Breast epithelium (tissue), 4 donors: ENCODE measurements at regions not wholly inside any gene's neighbourhood (a gene's known extent, or its start where the extent isn't known, plus 50 kb on each side); places are given as distances from the start of the nearest gene placed in this dataset.

Experiments
- DNase-seq, 2 donors: peaks; one replicate each; pipeline ENCODE4 v3.0.0-alpha.2; 2019; ENCODE audit warnings: low spot score in 2 of 2
- H3K27ac ChIP-seq, 2 donors: fragments of 200-600 bp; sonication (generic) in 1 of 2; one replicate each; pipeline ENCODE4 v1.5.1; 2016 to 2019; ENCODE audit warnings: mild to moderate bottlenecking in 1 of 2
- H3K27me3 ChIP-seq, 2 donors: fragments of 200-600 bp; sonication (generic) in 1 of 2; one replicate each; pipeline versions ENCODE4 v1.5.1 to v1.6.0; 2017 to 2019; ENCODE audit warnings: control low read depth in 1 of 2, mild to moderate bottlenecking in 1 of 2
- H3K36me3 ChIP-seq: fragments of 200-600 bp; one replicate; pipeline ENCODE4 v1.5.1; 2019
- H3K4me1 ChIP-seq, 2 donors: fragments of 200-600 bp; sonication (generic); one replicate each; pipeline ENCODE4 v1.5.1; 2016 to 2019; ENCODE audit warnings: control low read depth in 1 of 2
- H3K4me3 ChIP-seq, 3 donors: fragments of 200-600 bp; sonication (generic); 1 replicate in 2 of 3; 2 replicates in 1 of 3; pipeline ENCODE4 v1.5.1; 2016 to 2019; ENCODE audit warnings: mild to moderate bottlenecking in 3 of 3, moderate library complexity in 2 of 3
- H3K9me3 ChIP-seq, 2 donors: fragments of 200-600 bp; sonication (generic) in 1 of 2; one replicate each; pipeline ENCODE4 v1.5.1; 2016 to 2019; ENCODE audit warnings: control low read depth in 1 of 2
- POLR2A ChIP-seq: fragments of 450-650 bp; IDR thresholded peaks from one replicate; pipeline ENCODE4 v1.6.1; 2016; ENCODE audit warnings: antibody characterized with exemption, mild to moderate bottlenecking, moderate library complexity
- POLR2AphosphoS5 ChIP-seq, 3 donors: sonication (generic); formaldehyde crosslinking; IDR thresholded peaks; one replicate each; pipeline ENCODE4 v1.6.1; 2017; ENCODE audit warnings: antibody characterized with exemption in 3 of 3
- intact Hi-C: fragments of 100-400 bp; cut with DNase I; formaldehyde crosslinking; loops from one replicate; pipeline ENCODE4 v1.15.1; 2023; ENCODE audit warnings: low total_unique reads
- TF ChIP-seq, protein P1 (sequence below), 3 donors: fragments of 450-650 bp; IDR thresholded peaks; one replicate each; pipeline ENCODE4 v1.5.1; 2016 to 2017; ENCODE audit warnings: antibody characterized with exemption in 3 of 3, mild to moderate bottlenecking in 3 of 3, moderate library complexity in 3 of 3

DNA sequence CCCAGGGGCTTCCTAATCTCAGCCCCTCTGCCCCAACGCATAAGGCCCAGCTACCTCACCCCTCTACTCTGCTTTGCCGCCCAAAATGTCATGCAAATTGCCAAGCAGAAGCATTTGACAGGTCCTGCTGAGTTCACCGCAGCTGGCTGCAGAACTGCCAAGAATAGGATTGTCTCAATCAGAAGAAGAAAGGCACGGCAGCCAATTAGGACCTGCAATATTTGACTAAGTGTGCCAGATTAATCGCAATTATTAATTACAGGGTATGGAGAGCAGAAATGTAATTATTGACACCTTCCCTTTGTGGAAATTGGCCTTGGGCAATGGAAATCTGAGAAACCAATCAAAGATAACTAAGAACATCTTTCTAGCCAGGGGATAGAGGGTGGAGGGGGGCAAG, 318.6 kb downstream of the LRFN2 start:
- Histone ChIP-seq H3K36me3 (no peaks in the 10 kb centered on the region), H3K27me3 (no peaks in the 10 kb centered on the region), H3K9me3 (no peaks in the 10 kb centered on the region), H3K4me3 (no peak overlapping the region), H3K27ac (no peak overlapping the region), H3K4me1 (no peaks in the 10 kb centered on the region)
- TF ChIP-seq, protein P1, sequence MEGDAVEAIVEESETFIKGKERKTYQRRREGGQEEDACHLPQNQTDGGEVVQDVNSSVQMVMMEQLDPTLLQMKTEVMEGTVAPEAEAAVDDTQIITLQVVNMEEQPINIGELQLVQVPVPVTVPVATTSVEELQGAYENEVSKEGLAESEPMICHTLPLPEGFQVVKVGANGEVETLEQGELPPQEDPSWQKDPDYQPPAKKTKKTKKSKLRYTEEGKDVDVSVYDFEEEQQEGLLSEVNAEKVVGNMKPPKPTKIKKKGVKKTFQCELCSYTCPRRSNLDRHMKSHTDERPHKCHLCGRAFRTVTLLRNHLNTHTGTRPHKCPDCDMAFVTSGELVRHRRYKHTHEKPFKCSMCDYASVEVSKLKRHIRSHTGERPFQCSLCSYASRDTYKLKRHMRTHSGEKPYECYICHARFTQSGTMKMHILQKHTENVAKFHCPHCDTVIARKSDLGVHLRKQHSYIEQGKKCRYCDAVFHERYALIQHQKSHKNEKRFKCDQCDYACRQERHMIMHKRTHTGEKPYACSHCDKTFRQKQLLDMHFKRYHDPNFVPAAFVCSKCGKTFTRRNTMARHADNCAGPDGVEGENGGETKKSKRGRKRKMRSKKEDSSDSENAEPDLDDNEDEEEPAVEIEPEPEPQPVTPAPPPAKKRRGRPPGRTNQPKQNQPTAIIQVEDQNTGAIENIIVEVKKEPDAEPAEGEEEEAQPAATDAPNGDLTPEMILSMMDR (IDR thresholded peaks at IDR 0.05) = no peak
- TF ChIP-seq POLR2AphosphoS5 (IDR thresholded peaks at IDR 0.05) = no peak
- no peak for TF ChIP-seq POLR2A
- intact Hi-C loops = no loop called here
- DNase-seq = no peak

DNA sequence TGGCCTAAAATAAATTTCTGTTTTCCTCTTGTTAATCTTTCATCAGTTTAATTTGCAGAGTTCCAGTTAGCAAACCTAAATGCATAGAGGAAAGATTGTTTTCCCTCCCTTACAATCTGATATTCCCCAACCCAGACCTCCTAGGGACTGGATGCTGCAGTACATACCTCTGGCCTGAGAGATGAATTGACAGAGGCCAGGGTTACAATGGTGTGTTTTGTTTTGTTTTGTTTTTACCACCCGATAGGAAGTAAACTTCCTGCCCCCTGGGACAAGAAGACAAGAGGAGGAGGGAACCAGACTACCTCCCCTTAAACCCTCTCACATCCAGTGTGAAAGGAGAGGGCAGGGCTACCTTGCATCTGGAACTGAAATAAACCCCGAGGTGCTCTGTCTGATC, 319.0 kb downstream of the LRFN2 start:
- Histone ChIP-seq H3K27ac (no peak overlapping the region), H3K9me3 (no peaks in the 10 kb centered on the region), H3K27me3 (no peaks in the 10 kb centered on the region), H3K4me3 (no peak overlapping the region), H3K4me1 (no peaks in the 10 kb centered on the region), H3K36me3 (no peaks in the 10 kb centered on the region)
- no peak for TF ChIP-seq POLR2AphosphoS5 (IDR thresholded peaks at IDR 0.05)
- no peak for TF ChIP-seq POLR2A
- TF ChIP-seq, protein P1 (IDR thresholded peaks at IDR 0.05) = no peak
- DNase-seq = no peak
- intact Hi-C loops = no loop called here

DNA sequence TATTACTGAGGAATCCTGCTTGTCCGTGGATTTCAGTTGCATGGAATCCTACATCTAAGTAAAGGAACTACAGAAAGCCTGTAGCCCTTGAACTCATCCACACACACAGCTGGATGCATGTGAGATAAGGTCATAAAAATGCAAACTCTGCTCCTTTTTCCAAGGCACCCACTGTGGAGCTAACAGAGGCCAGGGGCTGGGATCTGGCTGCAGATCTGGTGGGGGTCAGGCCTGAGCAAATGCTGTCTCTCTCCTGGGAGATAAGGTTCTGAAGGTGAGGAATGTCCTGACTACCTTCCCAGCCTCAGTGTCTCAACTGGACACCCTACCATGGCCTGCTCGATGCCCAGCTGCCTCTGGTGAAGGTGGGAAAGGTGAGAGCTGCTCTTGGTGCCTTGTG, 321.5 kb downstream of the LRFN2 start:
- no peaks in the 10 kb centered on the region for H3K4me1 ChIP-seq
- H3K4me3 ChIP-seq = no peak overlapping the region

DNA sequence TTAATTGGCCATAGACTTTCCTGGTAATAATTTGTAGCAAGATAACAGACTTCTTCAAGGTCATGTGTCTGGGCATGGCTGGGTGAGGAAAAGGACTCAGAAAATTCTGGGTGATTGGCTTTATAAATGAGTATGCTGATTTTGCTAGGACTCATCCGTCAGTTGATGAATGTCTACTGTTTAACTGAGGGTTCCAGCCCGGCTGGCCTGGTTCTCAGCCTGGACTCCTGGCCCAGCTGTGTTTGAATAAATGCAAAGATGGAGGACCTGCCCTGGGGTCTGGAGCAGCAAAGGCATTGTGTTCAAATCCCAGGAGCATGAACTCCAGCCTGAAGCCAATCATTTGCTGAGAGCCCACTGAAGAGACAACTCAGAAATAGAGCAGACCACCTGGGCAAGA, 323.2 kb downstream of the LRFN2 start:
- intact Hi-C loops = no loop called here
- Histone ChIP-seq H3K4me3 (no peak overlapping the region), H3K9me3 (no peaks in the 10 kb centered on the region), H3K27me3 (no peaks in the 10 kb centered on the region), H3K36me3 (no peaks in the 10 kb centered on the region), H3K4me1 (no peaks in the 10 kb centered on the region), H3K27ac (no peak overlapping the region)
- no peak for DNase-seq
- TF ChIP-seq, protein P1 (IDR thresholded peaks at IDR 0.05) = no peak
- TF ChIP-seq POLR2A (no peak), POLR2AphosphoS5 (IDR thresholded peaks at IDR 0.05) (no peak)

More for the DNA sequence above, 321.5 kb downstream of the LRFN2 start:
- TF ChIP-seq POLR2A = no peak
- TF ChIP-seq POLR2AphosphoS5 (IDR thresholded peaks at IDR 0.05) = no peak
- TF ChIP-seq, protein P1 (IDR thresholded peaks at IDR 0.05) = no peak
- intact Hi-C loops = no loop called here
- Histone ChIP-seq H3K27ac (no peak overlapping the region), H3K27me3 (no peaks in the 10 kb centered on the region), H3K36me3 (no peaks in the 10 kb centered on the region), H3K9me3 (no peaks in the 10 kb centered on the region)
- DNase-seq = no peak

DNA sequence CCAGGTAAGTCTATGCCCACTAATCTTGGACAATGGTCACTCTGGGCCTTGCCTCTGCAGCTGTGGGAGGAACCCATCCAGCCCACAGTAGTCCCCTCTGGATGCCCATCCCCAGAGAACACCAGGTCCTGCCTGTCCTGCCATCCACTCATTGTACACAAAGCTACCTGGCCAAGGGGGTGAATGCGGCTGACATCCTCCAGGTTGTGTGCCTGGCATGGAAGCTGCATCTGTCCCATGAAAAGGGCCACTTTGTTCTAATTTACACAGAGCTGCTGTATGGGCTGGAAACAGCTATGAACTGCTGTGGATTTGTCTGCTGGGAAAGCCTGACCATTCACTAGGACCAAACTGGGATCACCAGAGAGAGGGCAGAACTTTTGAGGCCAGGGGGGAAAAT, 324.8 kb downstream of the LRFN2 start:
- TF ChIP-seq POLR2AphosphoS5 (IDR thresholded peaks at IDR 0.05) = no peak
- intact Hi-C loops = no loop called here
- no peaks in the 10 kb centered on the region for H3K36me3 ChIP-seq
- no peak overlapping the region for H3K4me3 ChIP-seq
- no peaks in the 10 kb centered on the region for H3K27me3 ChIP-seq
- H3K27ac ChIP-seq = no peak overlapping the region
- H3K4me1 ChIP-seq = no peaks in the 10 kb centered on the region
- no peaks in the 10 kb centered on the region for H3K9me3 ChIP-seq
- no peak for DNase-seq

DNA sequence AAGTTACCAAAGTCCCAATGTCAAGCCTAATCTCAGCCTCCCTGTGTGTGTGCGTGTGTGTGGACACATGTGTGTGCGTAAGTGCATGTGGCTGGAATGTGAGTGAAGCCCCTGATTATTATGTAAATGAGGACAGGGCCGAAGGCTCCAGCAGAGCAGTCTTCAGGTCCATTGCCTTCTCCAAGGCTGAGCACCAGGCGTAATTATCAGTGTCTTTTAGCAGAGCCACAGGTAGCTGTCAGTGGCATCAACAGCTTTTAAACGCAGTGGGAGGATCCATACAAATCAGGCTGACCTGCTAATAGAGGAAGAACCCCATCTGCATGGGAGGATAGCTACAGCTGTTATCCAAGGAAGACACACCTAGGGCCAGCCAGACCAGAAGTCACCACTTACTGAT, 324.3 kb upstream of the MOCS1 start:
- Histone ChIP-seq H3K36me3 (no peaks in the 10 kb centered on the region), H3K4me3 (no peak overlapping the region), H3K27ac (no peak overlapping the region), H3K4me1 (no peaks in the 10 kb centered on the region), H3K27me3 (no peaks in the 10 kb centered on the region), H3K9me3 (no peaks in the 10 kb centered on the region)
- TF ChIP-seq POLR2A (no peak), POLR2AphosphoS5 (IDR thresholded peaks at IDR 0.05) (no peak)
- TF ChIP-seq, protein P1 (IDR thresholded peaks at IDR 0.05) = no peak
- intact Hi-C loops = no loop called here
- no peak for DNase-seq
